ENCODE measurements at regions not wholly inside any gene's neighbourhood (a gene's known extent, or its start where the extent isn't known, plus 50 kb on each side); places are given as distances from the start of the nearest gene placed in this dataset.

DNA sequence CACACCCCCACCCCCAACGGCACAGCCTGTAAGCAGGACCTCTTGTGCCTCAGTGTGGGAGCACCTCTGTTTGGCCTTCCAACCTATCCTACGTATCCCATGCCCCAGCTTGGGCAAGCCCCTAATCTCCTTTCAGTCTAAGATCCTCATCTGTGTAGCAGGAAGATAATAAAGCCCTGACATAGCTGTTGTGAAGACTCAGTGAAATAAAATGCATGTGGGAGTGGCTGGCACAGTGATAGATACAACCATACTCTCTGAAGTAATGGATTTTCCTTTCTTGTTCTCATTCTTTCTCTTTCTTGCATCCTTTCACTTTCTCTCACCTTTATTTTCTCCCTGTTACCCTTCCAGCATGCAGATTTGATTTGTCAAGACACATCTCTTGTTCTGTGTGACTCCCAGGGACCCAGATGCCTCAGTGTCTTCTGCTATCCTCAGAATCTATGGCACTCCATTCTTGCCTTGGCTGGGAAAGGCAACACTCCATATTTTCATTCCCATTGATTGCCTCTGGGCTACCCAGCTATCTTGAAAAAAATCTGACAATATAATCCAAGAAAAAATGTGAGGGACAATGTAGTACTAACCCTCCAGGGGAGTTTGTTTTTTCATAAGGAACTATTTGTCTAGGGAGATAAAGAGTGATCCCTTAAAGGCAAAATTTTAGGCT lies 207.2 kb upstream of the SETBP1 start:
- intact Hi-C loops (cut with micrococcal nuclease), result no loop called here
- no peak overlapping the region for H2AFZ ChIP-seq (ENCODE audit: low read depth, low read length, poor library complexity, severe bottlenecking)
- ATAC-seq, result no peak

More for the DNA sequence above, 207.2 kb upstream of the SETBP1 start:
- no peak for DNase-seq (ENCODE audit: low read depth, low spot score)
- Histone ChIP-seq H3K4me1 (ENCODE audit: control insufficient read depth in 1 of 2, insufficient read depth in 2 of 2, low read length in 2 of 2) (no peaks in the 10 kb centered on the region), H3K4me3 (replicated peaks in 1 of 2; ENCODE audit: low read depth in 1 of 2, low read length in 2 of 2) (no peak overlapping the region), H3K4me2 (ENCODE audit: low read length) (no peak overlapping the region), H3K9me2 (ENCODE audit: insufficient read depth) (no peaks in the 10 kb centered on the region), H3K79me2 (ENCODE audit: insufficient read depth, low read length) (no peaks in the 10 kb centered on the region), H3K27me3 (ENCODE audit: insufficient read depth, low read length) (no peaks in the 10 kb centered on the region), H3K9ac (ENCODE audit: low read length) (no peak overlapping the region), H3K27ac (ENCODE audit: low read depth, low read length) (no peak overlapping the region), H3K36me3 (ENCODE audit: control insufficient read depth in 1 of 2, insufficient read depth in 2 of 2, low read length in 2 of 2) (no peaks in the 10 kb centered on the region), H4K20me1 (ENCODE audit: insufficient read depth) (no peaks in the 10 kb centered on the region), H3K9me3 (ENCODE audit: control insufficient read depth in 1 of 2, insufficient read depth in 1 of 2, low read depth in 1 of 2, low read length in 2 of 2) (peaks cover 14 to 15% of the 10 kb centered on the region in 2 experiments; a peak in 2 of 4 replicates)
- ChIA-PET POLR2A (no interaction called here), CTCF (no interaction called here), RAD21 (ENCODE audit: low non-redundant PET in 1 of 2, low total read pairs in 2 of 2, uncharacterized antibody in 2 of 2, unreplicated experiment in 2 of 2) (no interaction called here)
- TF ChIP-seq, protein P1, sequence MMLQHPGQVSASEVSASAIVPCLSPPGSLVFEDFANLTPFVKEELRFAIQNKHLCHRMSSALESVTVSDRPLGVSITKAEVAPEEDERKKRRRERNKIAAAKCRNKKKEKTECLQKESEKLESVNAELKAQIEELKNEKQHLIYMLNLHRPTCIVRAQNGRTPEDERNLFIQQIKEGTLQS (IDR thresholded peaks at IDR 0.05), result no peak
- TF ChIP-seq SP1 (IDR thresholded peaks at IDR 0.05; ENCODE audit: low read depth) (no peak), SRF (IDR thresholded peaks at IDR 0.05; ENCODE audit: low read depth) (no peak), EZH2phosphoT487 (IDR thresholded peaks at IDR 0.05; ENCODE audit: borderline replicate concordance) (no peak), ZFX (IDR thresholded peaks at IDR 0.05) (no peak), POLR2A (IDR thresholded peaks at IDR 0.05; ENCODE audit: borderline replicate concordance, extremely low read depth, insufficient read depth, insufficient read length) (no peak), JUND (IDR thresholded peaks at IDR 0.05) (no peak), ELF1 (IDR thresholded peaks at IDR 0.05; ENCODE audit: borderline replicate concordance, low read depth) (no peak), EGR1 (IDR thresholded peaks at IDR 0.05; ENCODE audit: low read depth) (no peak), YY1 (IDR thresholded peaks at IDR 0.05; ENCODE audit: extremely low read depth, insufficient replicate concordance, low read depth, low read length) (no peak), EZH2 (IDR thresholded peaks at IDR 0.05) (no peak), TCF7L2 (IDR thresholded peaks at IDR 0.05; ENCODE audit: borderline replicate concordance, extremely low read depth, insufficient read depth, insufficient read length) (no peak), POLR2AphosphoS5 (IDR thresholded peaks at IDR 0.05; ENCODE audit: low read depth, low read length) (no peak), RAD21 (IDR thresholded peaks at IDR 0.05; ENCODE audit: low read depth) (no peak), SIN3A (IDR thresholded peaks at IDR 0.05; ENCODE audit: low read depth) (no peak), CBX3 (IDR thresholded peaks at IDR 0.05; ENCODE audit: low read depth) (no peak)
- TF ChIP-seq, protein P2, sequence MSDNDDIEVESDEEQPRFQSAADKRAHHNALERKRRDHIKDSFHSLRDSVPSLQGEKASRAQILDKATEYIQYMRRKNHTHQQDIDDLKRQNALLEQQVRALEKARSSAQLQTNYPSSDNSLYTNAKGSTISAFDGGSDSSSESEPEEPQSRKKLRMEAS (IDR thresholded peaks at IDR 0.05), result no peak
- TF ChIP-seq, protein P3, sequence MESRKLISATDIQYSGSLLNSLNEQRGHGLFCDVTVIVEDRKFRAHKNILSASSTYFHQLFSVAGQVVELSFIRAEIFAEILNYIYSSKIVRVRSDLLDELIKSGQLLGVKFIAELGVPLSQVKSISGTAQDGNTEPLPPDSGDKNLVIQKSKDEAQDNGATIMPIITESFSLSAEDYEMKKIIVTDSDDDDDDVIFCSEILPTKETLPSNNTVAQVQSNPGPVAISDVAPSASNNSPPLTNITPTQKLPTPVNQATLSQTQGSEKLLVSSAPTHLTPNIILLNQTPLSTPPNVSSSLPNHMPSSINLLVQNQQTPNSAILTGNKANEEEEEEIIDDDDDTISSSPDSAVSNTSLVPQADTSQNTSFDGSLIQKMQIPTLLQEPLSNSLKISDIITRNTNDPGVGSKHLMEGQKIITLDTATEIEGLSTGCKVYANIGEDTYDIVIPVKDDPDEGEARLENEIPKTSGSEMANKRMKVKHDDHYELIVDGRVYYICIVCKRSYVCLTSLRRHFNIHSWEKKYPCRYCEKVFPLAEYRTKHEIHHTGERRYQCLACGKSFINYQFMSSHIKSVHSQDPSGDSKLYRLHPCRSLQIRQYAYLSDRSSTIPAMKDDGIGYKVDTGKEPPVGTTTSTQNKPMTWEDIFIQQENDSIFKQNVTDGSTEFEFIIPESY (IDR thresholded peaks at IDR 0.05; ENCODE audit: extremely low read depth, insufficient replicate concordance, low read length), result no peak
- TF ChIP-seq, protein P4, sequence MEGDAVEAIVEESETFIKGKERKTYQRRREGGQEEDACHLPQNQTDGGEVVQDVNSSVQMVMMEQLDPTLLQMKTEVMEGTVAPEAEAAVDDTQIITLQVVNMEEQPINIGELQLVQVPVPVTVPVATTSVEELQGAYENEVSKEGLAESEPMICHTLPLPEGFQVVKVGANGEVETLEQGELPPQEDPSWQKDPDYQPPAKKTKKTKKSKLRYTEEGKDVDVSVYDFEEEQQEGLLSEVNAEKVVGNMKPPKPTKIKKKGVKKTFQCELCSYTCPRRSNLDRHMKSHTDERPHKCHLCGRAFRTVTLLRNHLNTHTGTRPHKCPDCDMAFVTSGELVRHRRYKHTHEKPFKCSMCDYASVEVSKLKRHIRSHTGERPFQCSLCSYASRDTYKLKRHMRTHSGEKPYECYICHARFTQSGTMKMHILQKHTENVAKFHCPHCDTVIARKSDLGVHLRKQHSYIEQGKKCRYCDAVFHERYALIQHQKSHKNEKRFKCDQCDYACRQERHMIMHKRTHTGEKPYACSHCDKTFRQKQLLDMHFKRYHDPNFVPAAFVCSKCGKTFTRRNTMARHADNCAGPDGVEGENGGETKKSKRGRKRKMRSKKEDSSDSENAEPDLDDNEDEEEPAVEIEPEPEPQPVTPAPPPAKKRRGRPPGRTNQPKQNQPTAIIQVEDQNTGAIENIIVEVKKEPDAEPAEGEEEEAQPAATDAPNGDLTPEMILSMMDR (IDR thresholded peaks at IDR 0.05 in 2 of 3, conservative IDR thresholded peaks at IDR 0.05 in 1 of 3; ENCODE audit: borderline replicate concordance in 1 of 3, insufficient read depth in 1 of 3, low read depth in 2 of 3, low read length in 2 of 3), result no peak
- TF ChIP-seq, protein P5, sequence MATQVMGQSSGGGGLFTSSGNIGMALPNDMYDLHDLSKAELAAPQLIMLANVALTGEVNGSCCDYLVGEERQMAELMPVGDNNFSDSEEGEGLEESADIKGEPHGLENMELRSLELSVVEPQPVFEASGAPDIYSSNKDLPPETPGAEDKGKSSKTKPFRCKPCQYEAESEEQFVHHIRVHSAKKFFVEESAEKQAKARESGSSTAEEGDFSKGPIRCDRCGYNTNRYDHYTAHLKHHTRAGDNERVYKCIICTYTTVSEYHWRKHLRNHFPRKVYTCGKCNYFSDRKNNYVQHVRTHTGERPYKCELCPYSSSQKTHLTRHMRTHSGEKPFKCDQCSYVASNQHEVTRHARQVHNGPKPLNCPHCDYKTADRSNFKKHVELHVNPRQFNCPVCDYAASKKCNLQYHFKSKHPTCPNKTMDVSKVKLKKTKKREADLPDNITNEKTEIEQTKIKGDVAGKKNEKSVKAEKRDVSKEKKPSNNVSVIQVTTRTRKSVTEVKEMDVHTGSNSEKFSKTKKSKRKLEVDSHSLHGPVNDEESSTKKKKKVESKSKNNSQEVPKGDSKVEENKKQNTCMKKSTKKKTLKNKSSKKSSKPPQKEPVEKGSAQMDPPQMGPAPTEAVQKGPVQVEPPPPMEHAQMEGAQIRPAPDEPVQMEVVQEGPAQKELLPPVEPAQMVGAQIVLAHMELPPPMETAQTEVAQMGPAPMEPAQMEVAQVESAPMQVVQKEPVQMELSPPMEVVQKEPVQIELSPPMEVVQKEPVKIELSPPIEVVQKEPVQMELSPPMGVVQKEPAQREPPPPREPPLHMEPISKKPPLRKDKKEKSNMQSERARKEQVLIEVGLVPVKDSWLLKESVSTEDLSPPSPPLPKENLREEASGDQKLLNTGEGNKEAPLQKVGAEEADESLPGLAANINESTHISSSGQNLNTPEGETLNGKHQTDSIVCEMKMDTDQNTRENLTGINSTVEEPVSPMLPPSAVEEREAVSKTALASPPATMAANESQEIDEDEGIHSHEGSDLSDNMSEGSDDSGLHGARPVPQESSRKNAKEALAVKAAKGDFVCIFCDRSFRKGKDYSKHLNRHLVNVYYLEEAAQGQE (IDR thresholded peaks at IDR 0.05; ENCODE audit: low read depth), result no peak
- no TSS peak for BruUV-seq (replicated peaks)

All from HCT116 (cell line).